Cardiac muscle cell (in vitro differentiated cells and primary cell): ENCODE measurements at regions not wholly inside any gene's neighbourhood (a gene's known extent, or its start where the extent isn't known, plus 50 kb on each side); places are given as distances from the start of the nearest gene placed in this dataset.

Source experiments
- DNase-seq, 2 donors: peaks; one replicate each; pipeline versions ENCODE4 v3.0.0 to v3.0.0-alpha.2; 2010 to 2017; ENCODE audit warnings: low read depth in 1 of 2, low spot score in 1 of 2
- H3K27ac ChIP-seq: fragments of 200-600 bp; sonication (generic); 2 replicates; pipeline ENCODE4 v1.5.1; 2016
- H3K27me3 ChIP-seq: fragments of 200-600 bp; sonication (generic); 2 replicates; pipeline ENCODE4 v1.6.0; 2016; ENCODE audit warnings: control low read depth
- H3K36me3 ChIP-seq: fragments of 200-600 bp; sonication (generic); 2 replicates; pipeline ENCODE4 v1.5.1; 2016; ENCODE audit warnings: control low read depth
- H3K4me1 ChIP-seq: fragments of 200-600 bp; sonication (generic); 2 replicates; pipeline ENCODE4 v1.8.1; 2017; ENCODE audit warnings: low read depth, mild to moderate bottlenecking, mixed run types
- H3K4me3 ChIP-seq: fragments of 200-600 bp; sonication (generic); 2 replicates; pipeline ENCODE4 v1.5.1; 2016; ENCODE audit warnings: mild to moderate bottlenecking
- H3K9me3 ChIP-seq: fragments of 200-600 bp; sonication (generic); 2 replicates; pipeline ENCODE4 v1.5.1; 2017; ENCODE audit warnings: low read depth, mild to moderate bottlenecking, control low read depth
- CTCF ChIP-seq: IDR thresholded peaks from 2 replicates; pipeline ENCODE4 v1.5.1; 2012; ENCODE audit warnings: low read depth, mild to moderate bottlenecking, low read length

- DNase-seq, result no peak
- Histone ChIP-seq H3K27ac (no peak overlapping the region), H3K4me1 (no peaks in the 10 kb centered on the region), H3K4me3 (no peak overlapping the region), H3K9me3 (no peaks in the 10 kb centered on the region), H3K27me3 (peaks cover 27% of the 10 kb centered on the region), H3K36me3 (no peaks in the 10 kb centered on the region)
- TF ChIP-seq CTCF, result no peak
These were observed 60.6 kb upstream of the CCN6 start for GRCh38 chr6:111993342-111993741.

GRCh38 chr6:111994791-111995190 lies 59.1 kb upstream of the CCN6 start:
- no peaks in the 10 kb centered on the region for H3K9me3 ChIP-seq
- no peak for TF ChIP-seq CTCF
- no peak overlapping the region for H3K4me3 ChIP-seq
- peaks cover 27% of the 10 kb centered on the region for H3K27me3 ChIP-seq
- no peaks in the 10 kb centered on the region for H3K36me3 ChIP-seq
- no peaks in the 10 kb centered on the region for H3K4me1 ChIP-seq
- no peak for DNase-seq
- H3K27ac ChIP-seq, result no peak overlapping the region

- no peak overlapping the region for H3K4me3 ChIP-seq
- H3K27ac ChIP-seq, result no peak overlapping the region
- no peak for TF ChIP-seq CTCF
- no peaks in the 10 kb centered on the region for H3K9me3 ChIP-seq
- no peaks in the 10 kb centered on the region for H3K4me1 ChIP-seq
- no peaks in the 10 kb centered on the region for H3K36me3 ChIP-seq
- no peak for DNase-seq
- peaks cover 27% of the 10 kb centered on the region for H3K27me3 ChIP-seq
These were observed 58.5 kb upstream of the CCN6 start for GRCh38 chr6:111995404-111995803.

GRCh38 chr6:111996144-111996865 lies 57.6 kb upstream of the CCN6 start:
- no peaks in the 10 kb centered on the region for H3K9me3 ChIP-seq
- H3K27me3 ChIP-seq, result peaks cover 27% of the 10 kb centered on the region
- no peak for DNase-seq

GRCh38 chr6:111997078-111997852 lies 56.6 kb upstream of the CCN6 start:
- H3K4me1 ChIP-seq, result no peaks in the 10 kb centered on the region
- no peaks in the 10 kb centered on the region for H3K36me3 ChIP-seq
- peak; percentile 87 to 88 for DNase-seq
- peak; percentile 84 for TF ChIP-seq CTCF
- H3K27ac ChIP-seq, result no peak overlapping the region
- peaks cover 20% of the 10 kb centered on the region for H3K27me3 ChIP-seq
- H3K4me3 ChIP-seq, result no peak overlapping the region
- no peaks in the 10 kb centered on the region for H3K9me3 ChIP-seq

More at GRCh38 chr6:111996144-111996865, 57.6 kb upstream of the CCN6 start:
- Histone ChIP-seq H3K36me3 (no peaks in the 10 kb centered on the region), H3K4me1 (no peaks in the 10 kb centered on the region), H3K27ac (no peak overlapping the region), H3K4me3 (no peak overlapping the region)
- no peak for TF ChIP-seq CTCF
